ENCODE measurements at regions not wholly inside any gene's neighbourhood (a gene's known extent, or its start where the extent isn't known, plus 50 kb on each side); places are given as distances from the start of the nearest gene placed in this dataset.

DNA sequence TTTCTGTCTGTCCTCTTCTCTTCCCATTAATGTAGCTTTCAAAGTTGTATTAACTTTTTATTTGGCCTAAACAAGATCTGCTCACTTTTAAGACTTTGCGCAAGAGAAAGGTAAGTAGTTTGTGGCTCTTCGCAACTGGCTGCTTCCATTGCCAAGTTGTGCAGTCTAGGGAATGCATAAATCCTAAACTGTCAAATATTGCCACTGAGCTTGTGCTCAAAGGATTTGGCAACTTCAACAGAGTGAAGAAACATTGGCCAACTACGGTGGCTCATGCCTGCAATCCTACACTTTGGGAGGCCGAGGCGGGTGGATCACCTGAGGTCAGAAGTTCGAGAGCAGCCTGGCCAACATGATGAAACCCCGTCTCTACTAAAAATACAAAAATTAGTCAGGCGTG lies 826.4 kb downstream of the EPHA4 start:
- Histone ChIP-seq H3K27ac (no peak overlapping the region), H3K27me3 (replicated peaks in 1 of 7) (no peaks in the 10 kb centered on the region), H3K4me1 (no peaks in the 10 kb centered on the region), H3K9me3 (no peaks in the 10 kb centered on the region), H3K36me3 (no peaks in the 10 kb centered on the region), H3K4me3 (no peak overlapping the region)
- DNase-seq, result no peak
- WGBS, 5 donors, result 90 to 97% (median 91%) methylated on average over 8 of the region's 8 CpGs
- intact Hi-C loops (cut with DNase I; ENCODE audit: low total_unique reads), result no loop called here
- no peak for TF ChIP-seq POLR2A (IDR thresholded peaks at IDR 0.05)
- TF ChIP-seq CTCF (IDR thresholded peaks at IDR 0.05 in 8 of 11, conservative IDR thresholded peaks at IDR 0.05 in 3 of 11), result no peak
- no peak for TF ChIP-seq POLR2AphosphoS5 (IDR thresholded peaks at IDR 0.05)

GRCh38 chr2:220747736-220748135 lies 824.4 kb downstream of the EPHA4 start:
- intact Hi-C loops (cut with DNase I; ENCODE audit: low total_unique reads), result no loop called here
- no peak for DNase-seq
- no peaks in the 10 kb centered on the region for H3K27me3 ChIP-seq (replicated peaks in 1 of 7)
- WGBS, 5 donors, result 78 to 96% (median 86%) methylated on average over 1 of the region's 1 CpG
- H3K9me3 ChIP-seq, result peaks cover 0 to 8% (median 0%) of the 10 kb centered on the region in 8 donors
- no peaks in the 10 kb centered on the region for H3K36me3 ChIP-seq
- no peak overlapping the region for H3K27ac ChIP-seq
- TF ChIP-seq CTCF (IDR thresholded peaks at IDR 0.05 in 8 of 11, conservative IDR thresholded peaks at IDR 0.05 in 3 of 11), result no peak
- TF ChIP-seq POLR2AphosphoS5 (IDR thresholded peaks at IDR 0.05), result no peak
- no peak for TF ChIP-seq POLR2A (IDR thresholded peaks at IDR 0.05)
- no peaks in the 10 kb centered on the region for H3K4me1 ChIP-seq
- H3K4me3 ChIP-seq, result no peak overlapping the region

DNA sequence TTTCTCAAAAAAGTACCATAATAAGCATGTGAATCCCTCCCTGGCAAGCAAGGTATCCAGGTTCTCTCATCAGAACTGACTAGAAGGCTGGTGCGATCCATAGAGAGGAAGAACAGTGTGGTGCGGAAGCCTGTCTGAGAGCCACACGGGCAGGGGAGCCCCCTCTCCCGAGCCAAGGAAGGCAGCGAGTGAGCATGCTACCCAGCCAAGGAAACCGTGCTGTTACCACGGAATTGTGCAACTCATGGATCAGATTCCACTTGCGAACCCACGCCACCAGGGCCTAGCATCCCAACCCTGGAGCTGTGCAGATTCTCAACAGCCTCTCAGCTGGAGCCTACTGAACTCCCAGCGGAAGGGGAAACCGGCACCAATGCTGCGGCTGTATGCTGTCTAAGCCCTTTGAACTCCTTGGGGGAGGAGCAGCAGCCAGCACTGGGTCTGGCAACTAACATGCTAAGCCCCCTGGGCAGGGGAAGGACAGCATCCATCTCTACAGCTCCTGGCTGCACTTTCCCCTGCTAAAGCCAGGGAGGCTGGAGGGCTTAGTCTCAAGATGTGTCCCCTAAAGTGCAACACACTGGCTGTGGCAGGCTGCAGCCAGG lies 823.1 kb downstream of the EPHA4 start:
- H3K36me3 ChIP-seq, result no peaks in the 10 kb centered on the region
- DNase-seq, result no peak

DNA sequence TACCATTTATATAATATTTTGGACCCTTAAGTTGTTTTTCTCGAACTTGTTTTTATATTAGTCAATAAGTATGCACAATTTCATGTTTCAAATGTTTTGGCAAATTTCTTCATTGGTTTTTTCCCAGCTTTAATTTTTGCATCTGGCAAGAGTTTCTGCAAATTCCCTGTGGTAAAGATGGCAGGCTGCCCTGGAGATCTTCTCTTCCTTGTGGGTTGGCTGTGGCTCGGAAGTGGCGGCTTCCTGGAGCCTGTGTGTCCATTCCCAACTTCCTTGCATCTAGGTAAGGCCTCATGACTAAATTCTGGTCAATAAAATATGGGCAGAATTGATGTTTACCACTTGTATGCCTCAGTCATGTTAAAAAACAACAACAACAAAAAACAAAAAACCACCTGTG lies 818.6 kb downstream of the EPHA4 start:
- intact Hi-C loops (cut with DNase I; ENCODE audit: low total_unique reads), result no loop called here
- DNase-seq, result no peak
- peaks cover 0 to 8% (median 0%) of the 10 kb centered on the region in 8 donors for H3K9me3 ChIP-seq
- no peaks in the 10 kb centered on the region for H3K36me3 ChIP-seq
- H3K27ac ChIP-seq, result no peak overlapping the region
- H3K4me3 ChIP-seq, result no peak overlapping the region
- 65 to 82% (median 68%) methylated on average over 3 of the region's 3 CpGs for WGBS, 5 donors
- no peaks in the 10 kb centered on the region for H3K4me1 ChIP-seq
- H3K27me3 ChIP-seq (replicated peaks in 1 of 7), result no peaks in the 10 kb centered on the region
- TF ChIP-seq POLR2AphosphoS5 (IDR thresholded peaks at IDR 0.05), result no peak
- no peak for TF ChIP-seq CTCF (IDR thresholded peaks at IDR 0.05 in 8 of 11, conservative IDR thresholded peaks at IDR 0.05 in 3 of 11)
- no peak for TF ChIP-seq POLR2A (IDR thresholded peaks at IDR 0.05)

More for the DNA sequence above, 823.1 kb downstream of the EPHA4 start:
- Histone ChIP-seq H3K27ac (no peak overlapping the region), H3K4me3 (no peak overlapping the region), H3K9me3 (peaks cover 0 to 8% (median 0%) of the 10 kb centered on the region in 8 donors), H3K27me3 (replicated peaks in 1 of 7) (no peaks in the 10 kb centered on the region), H3K4me1 (no peaks in the 10 kb centered on the region)
- WGBS, 5 donors, result 70 to 84% (median 77%) methylated on average over 11 to 12 of the region's 12 CpGs
- no peak for TF ChIP-seq POLR2AphosphoS5 (IDR thresholded peaks at IDR 0.05)
- no peak for TF ChIP-seq CTCF (IDR thresholded peaks at IDR 0.05 in 8 of 11, conservative IDR thresholded peaks at IDR 0.05 in 3 of 11)
- no peak for TF ChIP-seq POLR2A (IDR thresholded peaks at IDR 0.05)
- intact Hi-C loops (cut with DNase I; ENCODE audit: low total_unique reads), result no loop called here
